DMS153 treated with DMSO at 0.1 percent for 48 hours (cell line): ENCODE measurements at regions not wholly inside any gene's neighbourhood (a gene's known extent, or its start where the extent isn't known, plus 50 kb on each side); places are given as distances from the start of the nearest gene placed in this dataset.

Experiments
- DNase-seq: peaks from one replicate; lab custom pipeline; 2025; ENCODE audit not compliant: unreplicated experiment; lab: John Stamatoyannopoulos, UW

DNA sequence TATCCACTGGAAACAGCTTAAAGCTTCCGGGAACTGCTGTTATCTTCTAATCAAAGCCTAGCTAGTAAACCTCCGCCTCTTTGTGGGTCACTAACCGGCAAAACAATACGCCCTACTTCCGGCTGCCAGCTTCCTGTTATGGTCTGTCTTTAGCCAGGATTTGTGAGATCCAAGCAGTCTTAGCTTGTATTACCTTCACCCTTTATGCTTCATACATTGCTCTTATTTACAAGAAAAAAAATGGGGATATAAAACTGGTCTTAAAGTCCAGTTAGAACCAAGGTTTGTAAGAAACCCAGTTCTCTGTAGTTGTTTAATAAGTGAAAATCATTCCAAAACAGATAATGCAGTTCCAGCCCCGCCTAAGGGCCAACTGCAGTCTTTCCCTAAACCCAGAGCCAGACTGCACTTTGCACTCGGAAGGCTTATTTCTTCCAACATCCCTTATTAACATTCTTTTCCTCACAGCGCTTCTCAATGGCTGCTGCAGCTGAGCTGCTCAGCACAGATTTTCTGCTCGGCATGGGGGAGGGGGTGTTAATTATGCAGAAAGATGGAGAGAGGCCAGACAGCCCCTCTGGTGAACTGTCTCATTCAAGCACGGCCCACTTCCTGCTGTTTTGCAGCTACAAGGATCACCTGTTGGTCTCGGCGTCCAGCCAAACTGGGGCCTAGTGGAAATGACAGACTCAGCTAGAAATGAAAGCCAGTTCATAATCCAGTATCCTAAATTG lies 368.4 kb downstream of the KLF12 start:
- peak; percentile 88 for DNase-seq

DNA sequence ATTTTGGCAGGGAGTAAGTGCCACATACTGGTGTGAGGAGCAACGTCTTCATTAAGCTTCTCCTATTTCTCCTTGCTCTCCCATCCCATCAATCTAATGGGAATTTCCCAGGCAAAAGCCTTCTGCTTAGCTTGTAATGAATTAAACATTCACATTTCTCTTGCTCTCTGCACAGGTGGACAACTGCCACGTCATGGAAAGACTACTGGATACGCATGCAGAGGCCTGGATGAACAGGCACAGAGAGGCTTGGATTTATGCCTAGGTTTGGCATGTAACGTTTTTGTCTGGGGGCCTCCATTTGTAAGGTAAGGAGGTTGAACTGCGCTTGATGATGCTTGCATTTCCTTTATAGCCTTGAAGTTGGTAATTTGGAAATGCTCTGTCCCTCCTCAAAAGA lies 374.8 kb downstream of the KLF12 start:
- DNase-seq = no peak

DNA sequence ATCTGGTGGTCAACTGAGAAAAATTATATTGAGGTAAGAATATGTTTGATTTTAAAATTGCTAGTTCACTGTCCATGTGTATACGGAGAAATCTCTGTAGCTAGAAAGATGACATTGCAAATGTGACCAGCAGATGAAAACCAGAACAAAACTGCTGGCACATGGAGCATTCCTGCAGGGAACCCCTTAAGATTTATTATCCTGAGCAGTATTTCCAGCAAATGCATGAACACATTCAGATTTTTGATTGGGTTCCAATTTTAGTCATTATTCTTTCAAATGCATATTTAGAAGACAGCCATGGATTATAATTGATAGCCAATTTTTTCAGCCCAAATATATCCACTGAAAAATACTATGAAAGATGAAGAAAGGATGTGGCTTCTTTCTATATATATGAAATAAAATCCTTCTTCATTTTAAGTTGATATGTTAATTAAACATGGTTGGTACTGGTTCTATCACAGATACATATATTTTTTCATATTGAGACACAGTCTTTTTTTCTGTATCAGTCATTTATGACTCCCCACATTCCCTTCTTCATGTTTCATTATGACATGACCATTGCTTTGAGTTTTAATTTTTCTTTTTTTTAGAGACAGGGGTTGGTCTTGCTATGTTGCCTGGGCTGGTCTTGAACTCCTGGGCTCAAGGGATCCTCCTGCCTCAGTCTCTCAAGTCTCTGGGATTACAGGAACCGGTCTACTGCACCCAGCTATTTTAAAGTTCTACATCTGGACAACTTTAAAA lies 376.5 kb downstream of the KLF12 start:
- no peak for DNase-seq

DNA sequence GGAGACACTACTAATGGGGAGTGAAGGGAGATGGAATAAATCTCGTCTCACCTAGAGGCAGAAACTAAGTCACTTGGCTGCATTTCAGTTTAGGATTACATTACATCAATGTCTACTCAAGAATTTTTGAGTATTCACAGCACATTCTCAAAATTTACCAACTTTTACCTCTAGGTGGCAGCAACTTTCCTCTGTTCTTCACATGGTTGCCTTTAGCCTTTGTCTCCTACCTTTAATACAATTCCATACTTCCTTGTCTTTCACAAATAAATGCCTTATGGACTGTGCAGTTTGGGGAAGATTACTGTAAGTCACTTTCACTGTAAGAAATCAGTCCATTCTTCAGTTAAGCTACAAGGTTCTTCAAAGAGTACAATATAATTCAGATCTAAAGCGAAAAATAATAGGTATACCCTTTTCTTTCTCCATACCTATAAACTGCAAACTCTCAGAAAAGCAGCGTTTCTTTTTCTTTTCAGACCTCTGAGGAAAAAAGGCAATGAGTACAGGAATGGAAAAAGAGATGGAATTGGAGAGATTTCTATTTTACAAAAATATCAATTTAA lies 379.4 kb downstream of the KLF12 start:
- DNase-seq = peak; percentile 72

GRCh38 chr13:73754241-73754640 lies 380.0 kb downstream of the KLF12 start:
- DNase-seq = no peak

- no peak for DNase-seq
Measured at GRCh38 chr13:73751290-73751689, 382.9 kb downstream of the KLF12 start.

DNA sequence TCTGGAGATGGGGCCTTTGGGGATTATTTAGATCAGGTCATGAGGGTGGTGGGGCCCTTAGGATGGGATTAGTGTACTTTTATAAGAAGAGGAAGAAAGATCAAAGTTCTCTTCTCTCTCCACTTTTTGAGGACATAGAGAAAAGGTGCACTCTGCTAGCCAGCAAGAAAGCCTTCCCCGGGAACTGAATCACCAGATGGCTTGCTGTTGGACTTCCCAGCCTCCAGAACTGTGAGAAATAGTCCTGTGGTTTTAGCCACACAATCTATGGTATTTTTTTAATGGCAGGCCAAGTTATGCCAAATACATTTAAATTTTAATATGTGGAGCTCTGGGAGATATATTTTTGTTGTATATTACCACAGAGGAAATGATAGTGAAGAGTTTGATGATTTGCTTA lies 385.8 kb downstream of the KLF12 start:
- DNase-seq = no peak

DNA sequence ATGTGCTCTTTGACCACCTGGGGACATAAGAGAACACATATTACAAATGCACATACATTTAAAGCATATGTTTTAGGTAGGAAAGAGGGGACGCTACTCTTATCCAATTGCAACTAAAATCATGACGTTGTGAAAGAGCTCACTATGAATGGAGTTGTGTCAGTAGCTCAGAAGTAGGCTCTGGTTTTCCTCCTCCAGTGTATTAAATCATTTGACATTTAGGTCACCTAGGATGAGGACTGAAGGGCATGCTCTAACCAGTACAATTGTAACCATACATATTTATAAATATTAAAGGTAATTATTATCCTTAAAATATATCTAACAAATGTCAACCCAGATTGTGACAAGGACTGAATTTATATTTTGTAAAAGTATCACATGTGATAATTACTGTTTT lies 389.0 kb downstream of the KLF12 start:
- DNase-seq = no peak

GRCh38 chr13:73742982-73743381 lies 391.2 kb downstream of the KLF12 start:
- no peak for DNase-seq

DNA sequence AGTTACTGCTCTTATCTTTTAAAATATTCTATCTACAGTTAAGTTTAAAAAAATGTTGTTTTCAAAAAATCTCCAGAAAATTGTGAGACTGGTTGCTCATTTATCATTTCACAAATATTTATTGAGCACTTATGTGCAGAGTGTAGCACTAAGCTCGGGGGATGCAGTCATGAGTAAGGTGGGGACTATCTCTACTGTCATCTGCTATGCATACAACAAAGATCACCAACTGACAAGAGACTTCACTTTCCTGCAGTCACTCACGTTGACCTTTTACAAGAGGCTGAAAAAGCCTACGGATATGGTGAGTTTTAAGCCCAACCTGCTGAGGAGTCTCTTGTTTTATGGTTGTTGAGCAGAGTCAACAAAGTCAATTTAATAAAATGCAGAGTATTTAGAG lies 392.5 kb downstream of the KLF12 start:
- no peak for DNase-seq

DNA sequence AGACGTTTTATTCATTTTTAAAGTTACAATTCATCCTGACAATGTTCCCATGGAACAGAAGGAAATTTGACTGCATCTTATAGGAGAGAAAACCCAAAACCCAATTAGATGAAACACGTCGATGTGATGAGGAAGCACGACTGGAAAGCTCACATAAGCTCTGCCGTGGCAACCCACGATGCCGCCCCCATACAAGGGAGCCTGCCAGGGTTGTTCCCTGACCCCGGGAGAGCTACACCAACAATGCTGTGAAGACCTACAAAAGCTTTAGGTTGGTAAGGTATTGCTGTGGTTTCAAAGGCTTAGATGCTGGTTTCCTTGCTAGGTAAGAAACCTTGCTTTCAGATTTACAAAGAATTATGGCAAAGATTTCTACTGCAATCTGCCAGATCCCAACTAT lies 393.1 kb downstream of the KLF12 start:
- DNase-seq = no peak

- no peak for DNase-seq
Measured at GRCh38 chr13:73740666-73741065, 393.5 kb downstream of the KLF12 start.

- no peak for DNase-seq
Measured at GRCh38 chr13:73739394-73739793, 394.8 kb downstream of the KLF12 start.

DNA sequence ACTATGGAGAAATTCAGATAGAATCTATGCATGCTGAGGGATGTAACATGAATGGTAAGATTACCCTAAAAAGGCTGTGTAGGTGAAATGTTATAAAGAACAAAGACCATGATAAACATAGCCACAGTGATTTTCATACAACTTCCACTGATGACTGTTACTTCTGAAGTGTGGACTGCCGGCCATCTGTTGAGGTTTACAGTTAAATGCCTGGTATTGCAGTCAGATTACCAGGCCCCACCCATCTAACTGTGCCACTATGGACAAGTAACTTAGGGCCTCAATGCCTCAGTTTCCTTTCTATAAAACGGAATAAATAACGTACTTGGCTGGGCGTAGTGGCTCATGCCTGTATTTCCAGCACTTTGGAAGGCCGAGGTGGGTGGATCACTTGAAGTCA lies 395.6 kb downstream of the KLF12 start:
- DNase-seq = no peak

GRCh38 chr13:73737214-73737613 lies 397.0 kb downstream of the KLF12 start:
- DNase-seq = no peak

DNA sequence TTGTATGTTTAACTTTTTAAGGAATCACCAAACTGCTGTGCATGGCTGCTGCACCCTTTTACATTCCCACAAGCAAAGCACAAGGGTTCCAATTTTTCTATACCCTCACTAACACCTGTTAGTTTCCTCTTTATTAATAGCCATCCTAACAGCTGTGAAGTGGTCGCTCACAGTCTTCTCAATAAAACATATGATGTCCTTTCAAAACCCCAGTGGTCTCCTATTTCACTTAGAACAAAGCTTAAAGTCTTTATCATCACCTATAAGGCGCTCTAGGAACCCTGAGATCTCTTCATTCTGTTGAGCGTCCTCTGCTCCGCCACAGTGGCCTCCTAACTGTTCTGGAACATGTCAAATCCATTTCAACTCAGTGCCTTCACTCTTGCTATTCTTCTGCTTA lies 400.5 kb downstream of the KLF12 start:
- no peak for DNase-seq

- no peak for DNase-seq
Measured at GRCh38 chr13:73732350-73732749, 401.9 kb downstream of the KLF12 start.

- DNase-seq = no peak
Measured at GRCh38 chr13:73731564-73731963, 402.6 kb downstream of the KLF12 start.

- DNase-seq = no peak
Measured at GRCh38 chr13:73730014-73730413, 404.2 kb downstream of the KLF12 start.

DNA sequence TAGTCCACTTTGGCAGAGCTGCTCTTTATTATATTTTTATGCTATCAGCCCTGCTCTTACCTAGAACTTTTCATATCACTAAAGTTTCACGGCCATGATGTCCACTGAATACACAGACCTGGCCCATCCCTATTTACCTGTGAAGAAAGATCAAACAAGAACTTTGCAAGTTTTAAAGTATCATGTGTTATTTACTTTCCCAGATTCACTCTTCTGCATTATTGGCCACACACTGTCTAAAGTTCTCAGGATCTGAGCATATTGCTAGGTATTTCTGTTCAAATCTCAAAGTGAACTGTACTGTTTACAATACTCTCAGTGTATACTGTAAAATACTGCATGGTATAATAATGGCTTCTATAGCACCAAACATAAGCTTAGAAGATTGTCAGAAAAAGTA lies 405.2 kb downstream of the KLF12 start:
- DNase-seq = no peak

DNA sequence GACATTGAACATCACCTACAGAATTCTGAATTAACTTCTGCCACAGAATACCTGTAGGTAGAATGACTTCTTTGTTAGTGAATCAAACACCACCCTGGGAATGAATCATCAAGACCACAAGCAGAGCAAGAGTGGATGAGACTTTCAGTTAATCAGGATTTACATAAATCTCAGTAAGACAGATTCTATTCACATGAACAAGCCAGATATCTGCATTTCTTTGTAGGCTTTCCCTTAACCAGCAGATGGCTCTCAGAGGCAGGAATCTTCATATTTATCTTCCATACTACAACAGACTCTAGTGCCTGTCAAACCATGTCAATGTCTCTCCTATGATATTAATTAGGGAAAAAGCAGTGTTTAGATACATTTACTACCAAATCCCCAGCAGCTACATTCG lies 412.1 kb downstream of the KLF12 start:
- DNase-seq = no peak

GRCh38 chr13:73721571-73721970 lies 412.6 kb downstream of the KLF12 start:
- DNase-seq = no peak
